Hepatocyte (in vitro differentiated cells): ENCODE measurements at regions not wholly inside any gene's neighbourhood (a gene's known extent, or its start where the extent isn't known, plus 50 kb on each side); places are given as distances from the start of the nearest gene placed in this dataset.

Experiments
- DNase-seq: peaks from one replicate; pipeline ENCODE4 v3.0.0-alpha.2; 2016; ENCODE audit warnings: low spot score
- H2AFZ ChIP-seq: fragments of 200-600 bp; sonication (generic); 2 replicates; pipeline ENCODE4 v1.6.0; 2016; ENCODE audit warnings: antibody characterized with exemption, mild to moderate bottlenecking
- H3K27ac ChIP-seq: fragments of 200-600 bp; sonication (generic); 2 replicates; pipeline ENCODE4 v1.5.1; 2016; ENCODE audit warnings: mild to moderate bottlenecking
- H3K27me3 ChIP-seq: fragments of 200-600 bp; sonication (generic); 2 replicates; pipeline ENCODE4 v1.6.1; 2016
- H3K36me3 ChIP-seq: fragments of 200-600 bp; sonication (generic); replicated peaks from 2 replicates; pipeline ENCODE4 v1.5.1; 2016; ENCODE audit warnings: low read depth; ENCODE audit not compliant: insufficient read depth
- H3K4me1 ChIP-seq: fragments of 200-600 bp; sonication (generic); 2 replicates; pipeline ENCODE4 v1.5.1; 2016; ENCODE audit warnings: mild to moderate bottlenecking, moderate library complexity; ENCODE audit not compliant: insufficient read depth
- H3K4me2 ChIP-seq: fragments of 200-600 bp; sonication (generic); 2 replicates; pipeline ENCODE4 v1.6.0; 2016
- H3K4me3 ChIP-seq: fragments of 200-600 bp; sonication (generic); 2 replicates; pipeline ENCODE4 v1.5.1; 2016; ENCODE audit warnings: mild to moderate bottlenecking
- H3K79me2 ChIP-seq: fragments of 200-600 bp; sonication (generic); 2 replicates; pipeline ENCODE4 v1.6.0; 2017; ENCODE audit warnings: mild to moderate bottlenecking
- H3K9me2 ChIP-seq: fragments of 200-600 bp; sonication (generic); replicated peaks from 2 replicates; pipeline ENCODE4 v1.6.0; 2017; ENCODE audit warnings: mild to moderate bottlenecking; ENCODE audit not compliant: insufficient read depth
- H3K9me3 ChIP-seq: fragments of 200-600 bp; sonication (generic); 2 replicates; pipeline ENCODE4 v1.5.1; 2016; ENCODE audit warnings: low read depth, mild to moderate bottlenecking
- H4K20me1 ChIP-seq: fragments of 200-600 bp; sonication (generic); 2 replicates; pipeline ENCODE4 v1.6.0; 2016; ENCODE audit warnings: mild to moderate bottlenecking; ENCODE audit not compliant: insufficient read depth, poor library complexity, severe bottlenecking
- CTCF ChIP-seq: fragments of 200-600 bp; sonication (generic); IDR thresholded peaks from 2 replicates; pipeline ENCODE4 v1.5.1; 2016; ENCODE audit warnings: antibody characterized with exemption, mild to moderate bottlenecking; ENCODE audit not compliant: poor library complexity
- EZH2 ChIP-seq: fragments of 200-600 bp; sonication (generic); IDR thresholded peaks from 2 replicates; pipeline ENCODE4 v1.6.1; 2016; ENCODE audit warnings: antibody characterized with exemption, mild to moderate bottlenecking, borderline replicate concordance
- EZH2phosphoT487 ChIP-seq: fragments of 200-600 bp; sonication (generic); IDR thresholded peaks from one replicate; pipeline ENCODE4 v1.6.1; 2018; ENCODE audit warnings: antibody characterized with exemption, mild to moderate bottlenecking, low read depth, moderate library complexity; ENCODE audit not compliant: unreplicated experiment, severe bottlenecking
- WGBS: methylation state at CpG from one replicate; pipeline ENCODE4 v1.1.6; 2016; ENCODE audit warnings: low lambda C conversion rate; ENCODE audit errors: missing lambda C conversion rate; 5-methylcytosine and 5-hydroxymethylcytosine counted together

GRCh38 chr15:100717596-100717995, 115.2 kb downstream of the ASB7 start:
- WGBS: 98% methylated on average over 2 of the region's 2 CpGs
- Histone ChIP-seq H4K20me1 (no peaks in the 10 kb centered on the region), H3K27me3 (no peaks in the 10 kb centered on the region), H3K79me2 (no peaks in the 10 kb centered on the region), H3K27ac (no peak overlapping the region), H3K4me3 (no peak overlapping the region), H3K9me2 (no peaks in the 10 kb centered on the region), H3K9me3 (no peaks in the 10 kb centered on the region), H2AFZ (no peak overlapping the region), H3K36me3 (no peaks in the 10 kb centered on the region), H3K4me1 (peaks cover 20% of the 10 kb centered on the region), H3K4me2 (no peak overlapping the region)
- no peak for DNase-seq
- TF ChIP-seq EZH2phosphoT487 (no peak), CTCF (no peak), EZH2 (no peak)

GRCh38 chr15:100718075-100718980, 115.9 kb downstream of the ASB7 start:
- no peaks in the 10 kb centered on the region for H3K79me2 ChIP-seq
- no peaks in the 10 kb centered on the region for H3K9me2 ChIP-seq
- no peak overlapping the region for H3K4me3 ChIP-seq
- WGBS: 93% methylated on average over 21 of the region's 22 CpGs
- H3K4me1 ChIP-seq: peaks cover 22% of the 10 kb centered on the region
- no peak overlapping the region for H3K4me2 ChIP-seq
- no peaks in the 10 kb centered on the region for H4K20me1 ChIP-seq
- DNase-seq: no peak
- no peak overlapping the region for H2AFZ ChIP-seq
- no peaks in the 10 kb centered on the region for H3K27me3 ChIP-seq
- TF ChIP-seq EZH2 (no peak), CTCF (no peak), EZH2phosphoT487 (no peak)
- no peak overlapping the region for H3K27ac ChIP-seq
- no peaks in the 10 kb centered on the region for H3K9me3 ChIP-seq
- no peaks in the 10 kb centered on the region for H3K36me3 ChIP-seq

GRCh38 chr15:100720406-100720967, 118.1 kb downstream of the ASB7 start:
- no peak for TF ChIP-seq EZH2phosphoT487
- TF ChIP-seq EZH2: no peak
- no peak for TF ChIP-seq CTCF
- Histone ChIP-seq H3K4me2 (no peak overlapping the region), H3K27ac (peak overlapping the region; percentile 94), H3K9me2 (no peaks in the 10 kb centered on the region), H3K27me3 (no peaks in the 10 kb centered on the region), H4K20me1 (no peaks in the 10 kb centered on the region), H3K79me2 (no peaks in the 10 kb centered on the region), H3K4me1 (peaks cover 17% of the 10 kb centered on the region), H3K36me3 (no peaks in the 10 kb centered on the region), H3K4me3 (no peak overlapping the region), H2AFZ (no peak overlapping the region), H3K9me3 (no peaks in the 10 kb centered on the region)
- 97% methylated on average over 9 of the region's 9 CpGs for WGBS
- no peak for DNase-seq
